Prostate gland (tissue), 2 donors: ENCODE measurements at regions not wholly inside any gene's neighbourhood (a gene's known extent, or its start where the extent isn't known, plus 50 kb on each side); places are given as distances from the start of the nearest gene placed in this dataset.
"Not testable (repeated sequence)": the region's sequence is repeated elsewhere in the genome, so short reads cannot be mapped to it uniquely, and the experiment has no call there.

Experiments
- DNase-seq: peaks from one replicate; pipeline ENCODE4 v3.0.0-alpha.2; 2019; ENCODE audit warnings: low spot score
- H3K27ac ChIP-seq, 2 donors: fragments of 200-600 bp; sonication (generic); 2 replicates each; pipeline ENCODE4 v1.5.1; 2017 to 2019
- H3K27me3 ChIP-seq: fragments of 200-600 bp; sonication (generic); replicated peaks from 2 replicates; pipeline ENCODE4 v1.5.1; 2019; ENCODE audit not compliant: insufficient read depth
- H3K36me3 ChIP-seq, 2 donors: fragments of 200-600 bp; sonication (generic); 1 replicate in 1 of 2; 2 replicates in 1 of 2; pipeline versions ENCODE4 v1.5.1 to v1.8.1; 2017 to 2019
- H3K4me1 ChIP-seq: fragments of 200-600 bp; sonication (generic); replicated peaks from 2 replicates; pipeline ENCODE4 v1.5.1; 2019
- H3K4me3 ChIP-seq, 2 donors: fragments of 200-600 bp; sonication (generic); 2 replicates each; pipeline ENCODE4 v1.5.1; 2017 to 2019
- H3K9me3 ChIP-seq: fragments of 200-600 bp; sonication (generic); 2 replicates; pipeline ENCODE4 v1.5.1; 2017
- POLR2A ChIP-seq: fragments of 450-650 bp; IDR thresholded peaks from one replicate; pipeline ENCODE4 v1.6.1; 2016; ENCODE audit warnings: antibody characterized with exemption, mild to moderate bottlenecking
- POLR2AphosphoS5 ChIP-seq: sonication (generic); formaldehyde crosslinking; IDR thresholded peaks from one replicate; pipeline ENCODE4 v1.6.1; 2017; ENCODE audit warnings: antibody characterized with exemption
- WGBS: methylation state at CpG from one replicate; pipeline ENCODE4 v1.1.5; 2018; 5-methylcytosine and 5-hydroxymethylcytosine counted together
- intact Hi-C: fragments of 100-400 bp; cut with DNase I; formaldehyde crosslinking; loops from one replicate; pipeline ENCODE4 v1.14.2; 2022
- TF ChIP-seq, protein P1 (sequence below), 4 experiments: fragments of 200-600 bp in 2 of 4; fragments of 450-650 bp in 2 of 4; sonication (generic) in 2 of 4; IDR thresholded peaks; 1 replicate in 3 of 4; 2 replicates in 1 of 4; pipeline ENCODE4 v1.5.1; 2016 to 2019; ENCODE audit warnings: antibody characterized with exemption in 4 of 4, mild to moderate bottlenecking in 2 of 4, moderate library complexity in 2 of 4

GRCh38 chr21:25161571-25161970, 445.7 kb downstream of the MRPL39 start:
- intact Hi-C loops: no loop called here
- DNase-seq: no peak
- no peaks in the 10 kb centered on the region for H3K4me1 ChIP-seq
- WGBS: 86% methylated on average over 4 of the region's 4 CpGs
- no peak for TF ChIP-seq POLR2AphosphoS5
- TF ChIP-seq, protein P1, sequence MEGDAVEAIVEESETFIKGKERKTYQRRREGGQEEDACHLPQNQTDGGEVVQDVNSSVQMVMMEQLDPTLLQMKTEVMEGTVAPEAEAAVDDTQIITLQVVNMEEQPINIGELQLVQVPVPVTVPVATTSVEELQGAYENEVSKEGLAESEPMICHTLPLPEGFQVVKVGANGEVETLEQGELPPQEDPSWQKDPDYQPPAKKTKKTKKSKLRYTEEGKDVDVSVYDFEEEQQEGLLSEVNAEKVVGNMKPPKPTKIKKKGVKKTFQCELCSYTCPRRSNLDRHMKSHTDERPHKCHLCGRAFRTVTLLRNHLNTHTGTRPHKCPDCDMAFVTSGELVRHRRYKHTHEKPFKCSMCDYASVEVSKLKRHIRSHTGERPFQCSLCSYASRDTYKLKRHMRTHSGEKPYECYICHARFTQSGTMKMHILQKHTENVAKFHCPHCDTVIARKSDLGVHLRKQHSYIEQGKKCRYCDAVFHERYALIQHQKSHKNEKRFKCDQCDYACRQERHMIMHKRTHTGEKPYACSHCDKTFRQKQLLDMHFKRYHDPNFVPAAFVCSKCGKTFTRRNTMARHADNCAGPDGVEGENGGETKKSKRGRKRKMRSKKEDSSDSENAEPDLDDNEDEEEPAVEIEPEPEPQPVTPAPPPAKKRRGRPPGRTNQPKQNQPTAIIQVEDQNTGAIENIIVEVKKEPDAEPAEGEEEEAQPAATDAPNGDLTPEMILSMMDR (IDR thresholded peaks at IDR 0.05): no peak
- TF ChIP-seq POLR2A: no peak
- H3K36me3 ChIP-seq: no peaks in the 10 kb centered on the region
- H3K9me3 ChIP-seq: no peaks in the 10 kb centered on the region
- H3K27ac ChIP-seq: no peak overlapping the region
- H3K27me3 ChIP-seq: no peaks in the 10 kb centered on the region
- no peak overlapping the region for H3K4me3 ChIP-seq

DNA sequence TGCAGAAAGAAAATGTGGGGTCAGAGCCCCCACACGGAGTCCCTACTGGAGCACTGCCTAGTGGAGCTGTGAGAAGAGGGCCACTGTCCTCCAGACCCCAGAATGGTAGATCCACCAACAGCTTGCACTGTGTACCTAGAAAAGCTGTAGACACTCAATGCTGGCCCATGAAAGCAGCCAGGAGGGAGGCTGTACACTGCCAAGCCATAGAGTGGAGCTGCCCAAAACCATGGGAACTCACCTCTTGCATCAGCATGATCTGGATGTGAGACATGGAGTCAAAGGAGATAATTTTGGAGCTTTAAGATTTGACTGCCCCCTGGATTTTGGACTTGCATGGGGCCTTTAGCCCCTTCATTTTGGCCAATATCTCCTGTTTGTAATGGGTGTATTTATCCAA, 452.3 kb downstream of the MRPL39 start:
- 43% methylated on average over 1 of the region's 1 CpG for WGBS
- H3K4me3 ChIP-seq, H3K27ac ChIP-seq, H3K9me3 ChIP-seq, intact Hi-C loops, DNase-seq, H3K4me1 ChIP-seq, H3K27me3 ChIP-seq, H3K36me3 ChIP-seq: not testable (repeated sequence)

GRCh38 chr21:25149022-25149421, 458.3 kb downstream of the MRPL39 start:
- TF ChIP-seq, protein P1 (IDR thresholded peaks at IDR 0.05): no peak
- TF ChIP-seq POLR2A (no peak), POLR2AphosphoS5 (no peak)
- intact Hi-C loops: no loop called here
- no peaks in the 10 kb centered on the region for H3K4me1 ChIP-seq

GRCh38 chr21:25139414-25139813, 467.9 kb downstream of the MRPL39 start:
- no peak for DNase-seq
- H3K9me3 ChIP-seq: no peaks in the 10 kb centered on the region
- H3K4me3 ChIP-seq: no peak overlapping the region
- intact Hi-C loops: no loop called here
- H3K27ac ChIP-seq: no peak overlapping the region
- H3K36me3 ChIP-seq: no peaks in the 10 kb centered on the region
- 63% methylated on average over 1 of the region's 1 CpG for WGBS
- H3K4me1 ChIP-seq: no peaks in the 10 kb centered on the region
- TF ChIP-seq POLR2A: no peak
- no peak for TF ChIP-seq POLR2AphosphoS5
- TF ChIP-seq, protein P1 (IDR thresholded peaks at IDR 0.05): no peak
- H3K27me3 ChIP-seq: no peaks in the 10 kb centered on the region

More at GRCh38 chr21:25149022-25149421, 458.3 kb downstream of the MRPL39 start:
- WGBS: 78% methylated on average over 1 of the region's 1 CpG
- Histone ChIP-seq H3K27me3 (no peaks in the 10 kb centered on the region), H3K27ac (no peak overlapping the region), H3K36me3 (no peaks in the 10 kb centered on the region), H3K4me3 (no peak overlapping the region), H3K9me3 (no peaks in the 10 kb centered on the region)
- DNase-seq: no peak

DNA sequence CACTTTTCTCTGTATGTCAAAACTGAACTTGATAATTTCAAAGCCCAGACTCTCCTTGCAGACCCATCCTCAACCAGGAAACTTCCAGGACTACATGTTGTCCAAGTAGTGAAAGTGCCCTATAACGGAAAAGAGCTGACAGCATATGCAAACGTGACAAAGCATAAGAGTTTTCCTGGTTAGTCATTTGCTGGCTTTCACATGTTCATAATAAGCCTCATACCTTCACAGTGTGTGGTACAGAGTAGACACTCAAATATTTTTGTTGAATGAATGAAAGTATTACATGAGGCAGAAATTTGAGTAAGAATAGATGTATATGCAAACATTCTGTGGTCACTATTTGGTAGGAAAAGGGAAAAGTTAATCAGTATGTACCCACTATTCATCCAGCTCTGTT, 473.3 kb downstream of the MRPL39 start:
- H3K27me3 ChIP-seq: no peaks in the 10 kb centered on the region
- intact Hi-C loops: no loop called here
- H3K36me3 ChIP-seq: no peaks in the 10 kb centered on the region
- WGBS: 85% methylated on average over 2 of the region's 2 CpGs
- H3K27ac ChIP-seq: no peak overlapping the region
- H3K4me3 ChIP-seq: no peak overlapping the region
- H3K9me3 ChIP-seq: no peaks in the 10 kb centered on the region
- H3K4me1 ChIP-seq: no peaks in the 10 kb centered on the region
- TF ChIP-seq POLR2AphosphoS5 (no peak), POLR2A (no peak)
- TF ChIP-seq, protein P1 (IDR thresholded peaks at IDR 0.05): no peak
- no peak for DNase-seq
